ENCODE measurements at regions not wholly inside any gene's neighbourhood (a gene's known extent, or its start where the extent isn't known, plus 50 kb on each side); places are given as distances from the start of the nearest gene placed in this dataset.
"Not testable (repeated sequence)": the region's sequence is repeated elsewhere in the genome, so short reads cannot be mapped to it uniquely, and the experiment has no call there.

DNA sequence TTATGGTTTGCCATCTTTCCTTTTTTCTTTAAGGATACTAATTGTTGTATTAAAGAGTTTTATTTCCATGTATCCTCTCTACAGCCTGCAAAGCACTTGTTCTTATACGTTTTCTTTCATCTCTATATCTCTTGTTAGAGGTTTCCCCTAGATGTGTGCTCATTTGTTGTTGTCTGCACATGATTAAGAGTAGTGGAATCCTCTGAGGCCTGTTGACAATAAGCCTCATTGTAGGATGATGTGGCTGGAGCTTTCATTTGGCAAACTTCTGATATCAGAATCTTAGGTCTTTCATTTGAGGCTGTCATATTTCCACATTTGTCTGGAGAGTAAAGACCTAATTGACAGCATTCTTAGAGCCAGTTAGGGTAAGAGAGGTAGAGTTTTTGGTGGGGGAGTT, 506.0 kb downstream of the DIPK2A start:
- DNase-seq: no peak

DNA sequence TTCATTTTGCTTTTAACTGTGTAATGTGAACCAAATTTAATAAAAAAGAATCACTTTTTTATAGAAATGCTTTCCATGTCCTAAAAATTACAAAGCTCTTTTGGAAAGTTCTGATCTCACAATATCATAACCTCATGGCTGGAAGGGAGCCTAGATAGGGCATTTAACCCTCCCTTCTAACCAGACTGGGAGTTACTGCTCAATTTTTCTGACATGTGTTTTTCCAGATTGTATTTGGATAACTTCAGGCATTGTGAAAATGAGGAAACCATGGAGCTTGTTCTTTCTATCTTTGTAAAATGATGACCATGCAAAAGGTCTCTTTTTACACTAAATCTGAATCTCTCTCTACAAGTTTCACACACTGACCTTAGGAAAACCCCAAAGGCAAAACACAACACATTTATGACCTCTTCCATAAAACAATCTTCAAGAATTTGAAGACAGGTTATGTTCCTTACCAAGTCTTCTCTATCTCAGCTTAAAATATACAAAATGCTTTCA, 508.8 kb downstream of the DIPK2A start:
- DNase-seq: no peak

DNA sequence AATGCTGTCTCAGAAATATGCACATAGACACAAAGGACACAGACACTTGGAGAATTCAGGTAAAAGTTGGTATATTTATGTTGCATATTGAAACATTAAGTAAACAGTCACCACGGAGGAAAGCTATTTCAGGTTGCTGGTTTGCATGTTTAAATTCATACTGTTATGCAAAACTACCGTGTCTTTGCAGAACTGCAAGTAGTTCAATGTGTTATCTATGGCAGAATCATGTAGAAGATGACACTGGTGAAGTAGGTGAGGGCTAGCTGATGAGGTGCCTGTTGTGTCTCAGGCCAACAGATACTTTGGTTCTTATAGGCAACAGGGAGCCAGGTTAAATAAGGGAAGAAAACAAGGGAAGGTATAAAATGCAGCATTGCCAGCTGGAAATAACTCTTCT, 511.3 kb downstream of the DIPK2A start:
- no peak for DNase-seq

DNA sequence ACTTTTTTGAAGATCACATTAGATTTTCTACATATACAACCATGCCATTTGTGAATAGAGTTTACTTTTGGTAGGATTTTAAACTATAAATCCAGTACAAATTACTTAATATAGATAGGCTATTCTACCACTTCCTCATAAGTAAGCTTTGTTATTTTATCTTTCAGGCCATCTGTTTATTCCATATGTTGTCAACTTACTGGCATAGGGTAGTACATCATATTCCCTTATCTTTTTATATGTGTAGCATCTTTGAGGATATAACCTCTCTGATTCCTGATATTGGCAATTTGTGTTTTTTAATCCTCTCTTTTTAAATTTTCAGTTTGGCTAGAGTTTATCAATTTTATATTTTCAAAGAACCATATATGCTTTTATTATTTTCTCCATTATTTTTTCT, 515.4 kb downstream of the DIPK2A start:
- DNase-seq: no peak

DNA sequence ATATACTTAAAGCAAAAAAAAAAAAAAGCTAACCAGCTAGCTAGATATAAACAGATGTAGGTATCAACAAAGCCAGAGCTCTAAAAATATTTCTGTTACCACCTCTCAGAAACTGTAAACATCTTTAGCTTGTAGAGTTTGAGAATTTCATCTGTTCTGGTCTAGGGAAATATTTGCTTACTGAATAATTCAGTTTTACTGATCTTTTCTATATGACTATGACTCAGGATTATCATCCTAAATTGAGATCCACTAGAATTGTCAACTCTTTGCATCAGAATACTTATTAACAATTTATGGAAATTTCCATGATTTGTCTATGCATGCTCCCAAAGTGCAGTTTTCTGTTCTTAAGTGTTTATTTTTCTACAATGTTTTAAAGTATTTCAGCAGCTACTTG, 517.3 kb downstream of the DIPK2A start:
- DNase-seq: no peak

DNA sequence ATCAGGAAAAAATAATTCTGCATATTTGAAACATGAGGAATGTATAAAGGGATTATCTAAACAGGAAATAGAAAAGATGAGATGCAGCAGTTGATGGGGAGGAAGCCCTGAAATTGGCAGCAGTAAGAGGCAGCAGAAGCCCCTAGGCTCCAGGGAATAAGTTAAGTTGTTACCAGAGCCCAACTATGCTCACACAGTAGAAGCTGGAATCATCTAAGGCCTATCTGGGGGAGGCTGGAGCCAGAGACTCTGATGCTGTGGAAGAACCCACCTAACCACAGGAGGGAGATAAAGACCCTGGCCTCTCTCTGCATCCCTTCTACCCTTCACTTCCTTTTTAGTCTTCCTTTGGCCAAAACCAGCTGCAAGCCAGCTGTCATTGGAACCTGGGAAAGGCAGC, 519.7 kb downstream of the DIPK2A start:
- DNase-seq: no peak

DNA sequence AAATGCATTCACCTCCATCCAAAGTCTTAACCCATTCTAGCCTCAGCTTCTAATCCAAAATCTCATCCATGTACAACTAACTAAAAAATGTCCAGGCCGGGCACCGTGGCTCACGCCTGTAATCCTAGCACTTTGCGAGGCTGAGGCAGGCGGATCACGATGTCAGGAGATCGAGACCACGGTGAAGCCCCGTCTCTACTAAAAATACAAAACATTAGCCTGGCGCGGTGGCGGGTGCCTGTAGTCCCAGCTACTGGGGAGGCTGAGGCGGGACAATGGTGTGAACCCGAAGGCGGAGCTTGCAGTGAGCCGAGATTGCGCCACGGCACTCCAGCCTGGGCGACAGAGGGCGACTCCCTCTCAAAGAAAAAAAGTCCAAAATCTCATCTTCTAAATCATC, 523.0 kb downstream of the DIPK2A start:
- DNase-seq: not testable (repeated sequence)

DNA sequence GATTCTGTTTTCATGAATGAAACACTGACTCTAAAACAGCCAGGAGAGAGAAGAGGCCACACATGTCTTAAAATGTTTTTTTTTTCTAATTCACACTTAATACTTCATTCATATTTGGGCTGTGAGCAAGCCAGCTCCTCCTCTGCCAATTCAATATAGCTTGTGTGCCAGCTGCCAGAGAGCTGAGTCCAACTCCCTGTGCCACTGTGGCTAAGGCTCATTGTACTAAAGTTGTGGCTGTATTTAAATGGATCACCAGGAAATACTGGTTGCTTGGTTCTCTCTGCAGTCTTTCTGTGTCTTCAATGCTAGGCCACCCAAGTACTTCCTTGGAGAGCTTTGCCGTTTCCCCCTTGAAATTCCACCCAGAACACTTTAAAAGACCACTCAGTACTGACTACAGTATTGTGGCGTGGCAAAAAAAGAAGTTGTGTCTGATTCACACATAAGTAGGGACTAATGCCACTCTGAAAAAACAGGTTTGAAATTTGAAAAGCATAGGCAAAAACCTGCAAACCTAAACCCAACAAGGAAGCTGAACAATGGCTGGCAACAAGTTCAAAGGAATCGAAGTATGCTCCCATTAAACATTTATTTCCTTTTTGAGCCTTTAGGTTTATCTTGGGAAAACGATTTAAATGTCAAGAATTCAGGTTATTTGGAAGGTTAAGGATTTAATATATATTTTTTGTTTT, 524.7 kb downstream of the DIPK2A start:
- DNase-seq: no peak

DNA sequence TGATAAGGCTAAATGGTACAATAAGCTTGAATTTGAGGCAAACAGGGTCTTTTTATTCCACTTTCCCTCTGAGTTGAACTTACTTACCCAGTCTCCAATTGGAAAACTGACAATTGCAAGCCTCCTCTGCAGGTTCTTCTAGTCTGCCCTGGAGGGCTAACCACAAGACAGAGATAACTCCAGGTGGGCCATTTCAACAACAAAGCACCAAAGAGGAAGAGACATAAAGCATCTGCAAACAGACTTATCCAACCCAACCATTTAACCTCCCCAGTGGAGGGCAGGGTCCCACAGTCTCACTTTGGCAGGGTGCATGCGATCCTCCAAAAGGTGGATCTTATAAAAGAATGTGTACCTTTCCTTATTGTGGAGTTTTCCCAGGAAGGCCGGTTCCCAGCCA, 525.8 kb downstream of the DIPK2A start:
- DNase-seq: no peak

DNA sequence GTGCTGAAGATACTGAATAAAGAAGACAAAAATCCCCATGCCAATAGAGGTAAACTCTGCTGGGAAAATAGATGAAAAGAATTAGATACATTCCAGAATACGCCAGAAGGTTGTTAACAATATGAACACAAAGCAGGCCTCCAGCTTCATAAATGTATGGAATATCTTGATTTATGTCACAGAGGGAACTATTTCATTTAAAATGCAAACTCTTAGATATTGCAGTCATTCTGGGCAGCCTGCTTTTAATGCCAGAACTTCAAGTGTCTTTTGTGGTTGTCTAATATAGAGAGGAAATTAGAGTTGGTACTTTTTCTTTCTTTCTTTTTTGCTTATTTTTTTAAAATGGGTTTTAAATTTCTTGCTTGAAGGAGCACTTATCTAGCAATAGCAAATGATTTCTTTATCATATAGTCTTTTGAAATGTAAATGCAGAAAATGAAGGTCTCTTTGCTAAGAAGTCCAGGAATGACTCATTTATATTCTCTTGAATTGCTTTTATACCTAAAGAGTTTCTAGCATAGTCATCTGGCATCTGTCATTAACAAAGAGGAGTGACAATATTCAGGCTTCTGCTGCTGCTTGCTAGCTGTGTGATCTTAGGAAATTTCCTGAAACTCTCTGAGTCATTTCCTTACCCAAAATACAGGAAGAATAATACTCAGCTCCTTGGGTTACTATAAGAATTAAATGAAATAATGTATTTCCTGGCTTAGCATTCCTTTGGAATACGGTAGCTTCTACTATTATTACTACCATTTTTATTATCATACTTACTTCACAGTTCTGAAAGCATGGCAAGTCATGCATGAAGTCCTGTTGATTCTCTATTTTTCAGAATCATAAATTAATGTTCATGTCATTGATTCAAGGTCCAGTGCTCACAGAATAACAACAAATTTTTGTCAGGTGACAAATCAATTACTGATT, 527.6 kb downstream of the DIPK2A start:
- no peak for DNase-seq

DNA sequence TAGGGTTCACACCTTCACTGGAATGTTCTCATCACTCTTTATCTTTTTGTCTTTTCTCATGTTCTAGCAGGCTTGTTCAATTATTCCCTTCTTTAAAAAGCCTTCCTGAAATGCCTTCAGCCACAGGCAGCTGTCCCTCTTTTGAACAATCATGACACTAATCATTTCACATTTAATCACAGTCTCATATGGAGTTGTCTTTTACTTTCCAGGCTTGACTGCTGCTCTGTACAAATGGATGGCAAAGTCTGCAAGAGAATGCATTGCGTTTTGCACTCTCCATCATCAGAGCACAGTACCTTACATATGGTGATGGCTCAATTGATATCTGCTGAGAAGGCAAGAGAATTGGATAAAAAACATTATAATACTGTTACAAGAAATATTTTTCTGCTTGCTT, 529.8 kb downstream of the DIPK2A start:
- no peak for DNase-seq

DNA sequence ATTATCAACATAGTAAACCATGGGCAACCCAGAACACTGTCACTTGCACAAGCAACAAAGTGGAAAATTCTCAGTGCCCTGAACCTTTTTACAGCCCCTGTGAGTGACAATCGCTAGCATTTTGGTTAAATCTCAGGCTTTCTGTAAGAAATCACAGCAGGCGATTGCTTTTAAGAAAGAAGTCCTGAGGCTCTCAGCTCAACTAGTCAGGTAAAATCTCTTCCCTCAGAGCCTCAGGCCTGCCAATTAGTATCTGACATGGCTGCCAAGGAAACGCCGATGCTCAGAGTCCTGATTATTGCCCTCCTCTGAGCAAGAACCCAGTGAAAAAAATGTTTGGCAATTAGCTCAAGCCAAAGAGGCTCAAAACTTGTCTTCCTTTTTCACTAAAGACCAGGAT, 530.8 kb downstream of the DIPK2A start:
- no peak for DNase-seq

DNA sequence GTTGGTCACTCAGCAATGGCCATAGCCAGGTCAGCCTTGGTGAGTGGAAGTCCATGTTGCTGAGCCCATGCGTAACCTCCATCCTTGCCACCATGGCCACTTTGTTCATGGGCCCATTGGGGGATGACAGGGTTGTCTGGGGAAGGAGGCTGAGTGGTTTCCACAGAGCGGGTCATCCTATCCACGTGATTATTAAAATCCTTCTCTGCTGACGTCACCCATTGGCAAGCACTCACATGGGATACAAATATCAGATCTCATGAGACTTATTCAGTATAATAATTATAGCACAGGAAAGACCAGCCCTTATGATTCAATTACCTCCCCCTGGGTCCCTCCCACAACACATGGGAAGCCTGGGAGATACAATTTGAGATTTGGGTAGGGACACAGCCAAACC, 534.8 kb downstream of the DIPK2A start:
- not testable (repeated sequence) for DNase-seq

DNA sequence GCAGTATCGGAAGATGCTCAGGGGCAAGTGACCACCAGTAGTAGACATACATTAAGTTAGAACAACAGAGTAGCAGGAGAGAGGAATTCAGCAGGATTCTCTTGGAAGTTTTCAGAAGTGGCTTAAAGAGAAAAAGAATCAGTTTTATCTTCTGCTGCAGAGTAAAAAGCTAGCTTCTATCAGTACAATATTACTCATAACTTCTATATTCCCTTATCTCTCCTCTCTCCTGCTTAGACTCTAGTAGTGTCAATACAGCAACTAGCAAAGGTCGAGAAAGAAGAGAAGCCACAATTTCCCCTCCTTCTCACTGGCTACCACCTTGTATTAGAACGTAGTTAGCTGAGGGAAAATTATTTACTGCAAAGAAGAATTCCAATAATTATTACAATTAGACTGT, 539.7 kb downstream of the DIPK2A start:
- DNase-seq: no peak

DNA sequence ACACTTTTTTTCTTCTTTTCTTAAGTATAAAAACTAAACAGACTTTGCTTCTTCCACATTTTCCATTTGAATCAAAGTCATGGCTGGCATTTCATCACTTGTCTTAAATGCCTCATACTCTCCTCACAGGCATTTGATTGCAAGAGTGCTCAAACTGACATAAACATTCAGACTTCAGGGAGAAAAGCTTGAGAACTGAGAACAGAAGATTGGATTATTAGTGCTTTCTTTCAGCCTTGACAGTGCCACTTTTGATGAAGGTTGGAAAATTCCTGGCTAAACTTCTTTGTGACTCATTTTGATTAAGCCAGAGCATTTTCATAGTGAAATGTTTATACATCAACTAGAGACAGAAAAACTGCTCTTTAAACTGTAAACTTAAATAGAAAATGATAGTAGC, 544.4 kb downstream of the DIPK2A start:
- no peak for DNase-seq

DNA sequence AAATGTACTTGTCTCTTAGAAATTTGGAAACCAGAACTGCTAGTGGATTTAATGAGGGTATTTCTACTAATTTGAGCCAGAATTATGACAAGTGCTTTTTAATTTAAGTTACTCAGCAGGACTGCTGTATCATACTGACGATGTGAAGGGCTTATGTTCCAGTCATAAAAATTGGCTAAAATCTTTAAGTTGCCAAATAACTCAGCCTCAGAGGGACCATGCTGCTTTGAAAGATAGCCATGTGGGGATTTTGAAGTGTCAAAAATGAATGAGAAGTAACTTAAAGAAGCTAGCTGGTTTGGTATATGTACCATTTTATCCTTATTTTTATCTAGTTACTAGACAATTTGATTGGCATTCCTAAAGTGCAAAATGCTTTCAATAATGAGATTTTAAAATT, 545.0 kb downstream of the DIPK2A start:
- no peak for DNase-seq

DNA sequence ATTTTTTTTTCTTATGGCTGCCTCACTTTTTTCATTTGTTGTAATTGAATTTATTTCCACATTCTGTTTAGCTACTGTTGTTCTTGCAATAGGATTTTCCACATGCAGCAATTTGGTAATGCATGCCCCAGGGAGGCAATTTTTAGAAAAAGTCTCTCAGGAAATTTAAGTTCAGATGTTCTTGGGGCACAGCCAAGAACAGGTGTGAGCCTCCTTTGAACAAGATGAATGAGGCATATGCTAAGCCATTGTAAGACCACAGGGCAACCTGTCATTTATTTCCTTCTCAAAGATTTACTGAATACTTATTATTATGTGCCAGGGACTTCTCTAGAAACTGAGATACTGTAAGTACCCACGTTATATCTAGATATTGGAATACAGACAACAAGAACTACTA, 549.5 kb downstream of the DIPK2A start:
- DNase-seq: no peak

DNA sequence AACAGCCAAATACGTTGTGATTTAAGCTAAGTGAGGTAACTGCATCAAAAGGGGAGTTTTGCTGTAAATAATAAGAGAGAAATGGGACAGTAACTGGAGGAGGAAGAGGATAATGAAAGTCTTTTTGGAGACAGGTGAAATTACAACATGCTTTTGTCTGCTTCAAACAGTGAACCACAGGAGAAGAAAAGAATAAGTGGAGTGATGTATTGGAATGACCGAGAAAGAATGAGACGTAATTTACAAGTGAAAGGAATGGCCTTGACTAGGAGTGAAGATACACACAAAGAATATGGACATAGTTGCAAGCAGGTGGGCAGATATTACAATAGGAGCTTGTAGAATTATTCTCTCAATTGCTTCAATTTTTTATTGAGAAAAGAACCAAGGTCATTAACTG, 550.8 kb downstream of the DIPK2A start:
- DNase-seq: no peak

DNA sequence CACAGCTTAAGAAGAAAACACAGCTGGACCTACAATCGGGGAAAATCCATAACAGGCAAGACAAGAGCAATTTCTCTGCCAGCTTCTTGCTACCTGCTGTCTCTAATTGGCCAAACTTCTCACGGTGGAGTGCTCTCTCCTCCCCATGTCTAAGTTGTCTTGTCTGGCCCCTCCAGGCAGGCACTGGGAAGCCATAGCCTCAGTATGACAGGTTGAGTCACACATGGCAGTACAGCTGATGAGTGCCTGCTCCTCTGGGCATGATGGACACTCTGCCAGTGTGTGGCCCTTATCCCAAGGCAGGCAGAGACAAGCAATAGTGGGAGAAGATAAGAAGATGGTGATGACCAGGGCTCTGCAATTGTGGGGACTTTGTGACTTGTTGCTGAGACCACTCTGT, 551.8 kb downstream of the DIPK2A start:
- no peak for DNase-seq

DNA sequence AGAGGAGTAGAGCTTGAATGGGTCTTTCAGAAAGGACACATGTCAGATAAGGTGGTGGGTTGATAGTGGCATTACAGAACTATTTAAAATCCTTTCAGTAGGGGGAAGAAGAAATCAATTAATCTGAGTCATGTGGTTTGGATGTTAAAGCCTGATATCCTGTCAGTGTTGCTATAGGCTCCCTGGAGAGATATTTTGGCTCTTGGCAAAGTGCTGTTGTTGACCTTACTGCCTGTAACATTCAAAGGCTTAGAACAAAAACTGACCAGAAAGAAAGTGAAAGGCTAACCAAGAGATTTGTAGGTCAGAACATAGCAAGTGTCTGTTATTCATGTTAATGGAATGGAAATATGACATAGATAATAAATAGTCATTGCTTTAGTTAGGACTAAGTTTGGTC, 552.9 kb downstream of the DIPK2A start:
- DNase-seq: no peak

DNA sequence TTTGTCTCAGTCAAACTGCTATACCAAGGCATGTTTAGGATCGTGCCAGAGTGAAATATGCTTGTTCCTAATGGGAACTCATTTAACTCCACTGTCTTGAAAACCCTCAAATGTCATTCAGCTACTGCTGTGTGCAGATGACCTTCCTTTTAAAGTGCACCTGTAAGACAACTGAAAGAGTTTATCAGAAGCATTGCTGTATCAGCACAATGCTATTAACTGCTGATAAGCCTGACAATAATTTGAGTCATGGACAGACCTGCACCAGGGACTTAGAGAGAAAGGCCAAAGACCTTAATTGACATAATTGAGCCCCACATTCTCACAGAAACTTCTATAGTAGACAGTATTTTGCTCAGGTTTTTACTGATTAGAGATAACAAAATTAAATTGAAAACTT, 557.9 kb downstream of the DIPK2A start:
- no peak for DNase-seq

DNA sequence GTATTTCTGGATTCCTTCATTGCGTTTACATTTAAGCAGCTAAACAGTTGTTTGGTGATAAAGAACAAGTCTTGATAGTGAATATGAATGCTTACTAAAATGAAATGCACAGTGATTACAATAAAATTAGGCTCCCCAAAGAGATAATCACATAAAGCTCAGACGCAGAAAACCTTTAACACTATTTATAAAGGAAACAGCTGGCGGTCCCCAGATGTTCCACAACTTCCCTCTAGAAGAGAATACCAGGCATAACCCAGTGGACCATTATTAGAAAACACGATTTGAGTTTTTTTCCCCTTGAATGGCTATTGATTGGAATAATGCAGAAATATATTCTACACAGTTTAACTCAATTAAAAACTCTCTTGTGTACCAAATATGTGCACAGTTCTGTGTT, 573.2 kb downstream of the DIPK2A start:
- no peak for DNase-seq

DNA sequence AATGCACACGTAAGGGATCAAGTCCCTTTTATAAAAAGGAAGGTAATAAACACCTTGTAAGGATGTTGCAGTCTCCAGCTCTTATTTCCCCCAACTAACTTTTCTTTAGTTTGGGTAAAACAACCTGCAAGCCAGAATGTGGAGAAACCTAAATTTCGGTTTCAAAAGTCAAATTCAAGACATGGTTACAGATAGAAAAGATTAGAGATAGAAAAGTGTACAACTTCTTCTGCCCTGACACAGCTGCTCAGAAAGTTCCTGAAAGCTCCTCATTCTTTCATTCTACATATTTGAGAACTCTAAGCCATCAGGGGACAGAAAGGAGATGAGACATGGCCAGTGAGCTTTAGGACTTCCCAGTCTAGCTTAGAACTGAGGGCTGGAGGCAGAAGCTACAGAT, 574.9 kb downstream of the DIPK2A start:
- no peak for DNase-seq

DNA sequence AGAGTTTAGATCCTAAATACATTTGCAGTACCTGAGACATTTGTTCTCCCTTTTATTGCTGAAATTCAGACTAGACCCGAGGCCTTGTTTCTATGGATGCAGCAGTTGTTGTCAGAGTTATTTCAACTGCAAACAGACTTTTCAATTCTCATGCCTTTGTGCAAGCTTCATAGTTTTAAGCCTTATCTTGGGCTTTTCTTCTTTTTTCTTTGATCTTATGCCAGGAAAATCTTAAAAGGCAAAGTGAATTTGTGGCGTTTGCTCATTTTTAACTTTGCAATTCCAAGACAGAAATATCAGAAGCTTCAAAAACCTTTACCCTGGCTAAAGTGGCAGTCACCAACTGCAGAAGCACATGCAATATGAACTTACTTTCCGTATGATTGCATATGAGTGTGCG, 576.7 kb downstream of the DIPK2A start:
- no peak for DNase-seq

All from NCI-H1930 (cell line).